Ovary (tissue), 3 donors: ENCODE measurements at regions not wholly inside any gene's neighbourhood (a gene's known extent, or its start where the extent isn't known, plus 50 kb on each side); places are given as distances from the start of the nearest gene placed in this dataset.

Experiments used
- CTCF ChIP-seq, 3 donors: fragments of 450-650 bp in 2 of 3; fragments of 200-600 bp in 1 of 3; IDR thresholded peaks; one replicate each; pipeline versions ENCODE4 v1.5.1 to v1.8.0; 2016 to 2022; ENCODE audit warnings: antibody characterized with exemption in 3 of 3, mild to moderate bottlenecking in 1 of 3
- EP300 ChIP-seq: sonication (generic); formaldehyde crosslinking; IDR thresholded peaks from one replicate; pipeline ENCODE4 v1.6.1; 2017; ENCODE audit warnings: antibody characterized with exemption
- donor health status: DM: no; HTN: no; CAD: no.

- no peak for TF ChIP-seq CTCF (IDR thresholded peaks at IDR 0.05)
- no peak for TF ChIP-seq EP300
These were observed 178.8 kb upstream of the ANKRD30A start for GRCh38 chr10:36946598-36946997.
